ENCODE measurements at regions not wholly inside any gene's neighbourhood (a gene's known extent, or its start where the extent isn't known, plus 50 kb on each side); places are given as distances from the start of the nearest gene placed in this dataset.
"Not testable (repeated sequence)": the region's sequence is repeated elsewhere in the genome, so short reads cannot be mapped to it uniquely, and the experiment has no call there.

DNA sequence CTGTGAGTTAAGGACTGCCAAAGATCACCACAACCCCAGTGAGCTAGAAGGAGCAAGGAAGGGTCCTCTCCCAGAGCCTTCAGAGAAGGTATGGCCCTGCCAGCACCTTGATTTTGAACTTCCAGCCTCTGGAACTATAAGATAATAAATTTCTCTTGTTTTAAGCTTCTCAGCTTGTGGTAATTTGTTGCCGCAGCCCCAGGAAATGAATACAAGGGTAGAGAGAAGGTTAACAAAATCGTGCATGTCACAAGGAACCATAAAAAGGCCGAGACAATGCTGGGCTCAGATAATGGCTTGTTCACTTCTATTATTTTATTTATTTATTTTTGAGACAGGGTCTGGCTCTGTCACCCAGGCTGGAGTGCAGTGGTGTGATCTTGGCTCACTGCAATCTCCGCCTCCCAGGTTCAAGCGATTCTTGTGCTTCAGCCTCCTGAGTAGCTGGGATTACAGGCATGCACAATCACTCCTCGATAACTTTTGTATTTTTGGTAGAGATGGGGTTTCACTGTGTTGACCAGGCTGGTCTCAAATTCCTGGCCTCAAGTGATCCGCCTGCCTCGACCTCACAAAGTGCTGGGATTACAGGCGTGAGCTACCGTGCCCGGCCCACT, 71.5 kb downstream of the WSB1 start:
- not testable (repeated sequence) for H3K27ac ChIP-seq (ENCODE audit: low read depth, low read length); H3K9me3 ChIP-seq (ENCODE audit: low read depth, low read length); H3K27me3 ChIP-seq (ENCODE audit: insufficient read depth, low read length); H3K4me3 ChIP-seq (ENCODE audit: insufficient read depth, low read length); DNase-seq (ENCODE audit: insufficient read length, low spot score, missing footprints); H3K36me3 ChIP-seq (ENCODE audit: insufficient read depth, low read length); H3K79me2 ChIP-seq (ENCODE audit: insufficient read depth, low read length); H2AFZ ChIP-seq (ENCODE audit: low read length); H3K4me2 ChIP-seq (ENCODE audit: insufficient read depth, low read length); H4K20me1 ChIP-seq (ENCODE audit: insufficient read depth, low read length)
- H3K4me1 ChIP-seq (ENCODE audit: insufficient read depth, low read length), result peaks cover 11% of the 10 kb centered on the region

DNA sequence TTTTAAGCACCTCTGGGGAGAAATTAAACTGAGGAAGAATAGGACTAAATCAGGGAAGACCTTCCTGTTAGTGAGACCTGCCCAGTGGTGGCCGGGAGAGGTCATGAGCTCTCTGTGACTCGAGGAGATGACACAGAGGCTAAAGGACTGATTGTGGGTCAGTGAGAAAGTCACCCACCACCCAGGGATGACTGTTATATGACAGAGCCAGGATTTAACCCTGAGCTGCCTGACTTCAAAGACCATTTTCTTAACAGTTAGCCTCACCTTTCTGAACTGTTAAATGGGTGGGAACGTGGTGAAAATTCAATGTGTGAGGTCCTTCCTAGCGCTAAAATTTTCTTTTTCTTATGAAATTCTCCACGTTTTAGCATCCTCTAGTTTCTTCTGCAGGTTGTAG, 72.5 kb downstream of the WSB1 start:
- Histone ChIP-seq H3K4me2 (ENCODE audit: insufficient read depth, low read length) (no peak overlapping the region), H3K79me2 (ENCODE audit: insufficient read depth, low read length) (no peaks in the 10 kb centered on the region), H3K36me3 (ENCODE audit: insufficient read depth, low read length) (no peaks in the 10 kb centered on the region), H3K4me1 (ENCODE audit: insufficient read depth, low read length) (peaks cover 11% of the 10 kb centered on the region), H3K4me3 (ENCODE audit: insufficient read depth, low read length) (no peak overlapping the region), H3K27ac (ENCODE audit: low read depth, low read length) (no peak overlapping the region), H4K20me1 (ENCODE audit: insufficient read depth, low read length) (no peaks in the 10 kb centered on the region), H3K9me3 (ENCODE audit: low read depth, low read length) (no peaks in the 10 kb centered on the region), H3K27me3 (ENCODE audit: insufficient read depth, low read length) (no peaks in the 10 kb centered on the region), H2AFZ (ENCODE audit: low read length) (no peak overlapping the region)
- TF ChIP-seq, protein P1, sequence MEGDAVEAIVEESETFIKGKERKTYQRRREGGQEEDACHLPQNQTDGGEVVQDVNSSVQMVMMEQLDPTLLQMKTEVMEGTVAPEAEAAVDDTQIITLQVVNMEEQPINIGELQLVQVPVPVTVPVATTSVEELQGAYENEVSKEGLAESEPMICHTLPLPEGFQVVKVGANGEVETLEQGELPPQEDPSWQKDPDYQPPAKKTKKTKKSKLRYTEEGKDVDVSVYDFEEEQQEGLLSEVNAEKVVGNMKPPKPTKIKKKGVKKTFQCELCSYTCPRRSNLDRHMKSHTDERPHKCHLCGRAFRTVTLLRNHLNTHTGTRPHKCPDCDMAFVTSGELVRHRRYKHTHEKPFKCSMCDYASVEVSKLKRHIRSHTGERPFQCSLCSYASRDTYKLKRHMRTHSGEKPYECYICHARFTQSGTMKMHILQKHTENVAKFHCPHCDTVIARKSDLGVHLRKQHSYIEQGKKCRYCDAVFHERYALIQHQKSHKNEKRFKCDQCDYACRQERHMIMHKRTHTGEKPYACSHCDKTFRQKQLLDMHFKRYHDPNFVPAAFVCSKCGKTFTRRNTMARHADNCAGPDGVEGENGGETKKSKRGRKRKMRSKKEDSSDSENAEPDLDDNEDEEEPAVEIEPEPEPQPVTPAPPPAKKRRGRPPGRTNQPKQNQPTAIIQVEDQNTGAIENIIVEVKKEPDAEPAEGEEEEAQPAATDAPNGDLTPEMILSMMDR (IDR thresholded peaks at IDR 0.05; ENCODE audit: extremely low read depth, low read depth, low read length), result no peak
- DNase-seq (ENCODE audit: insufficient read length, low spot score, missing footprints), result no peak

DNA sequence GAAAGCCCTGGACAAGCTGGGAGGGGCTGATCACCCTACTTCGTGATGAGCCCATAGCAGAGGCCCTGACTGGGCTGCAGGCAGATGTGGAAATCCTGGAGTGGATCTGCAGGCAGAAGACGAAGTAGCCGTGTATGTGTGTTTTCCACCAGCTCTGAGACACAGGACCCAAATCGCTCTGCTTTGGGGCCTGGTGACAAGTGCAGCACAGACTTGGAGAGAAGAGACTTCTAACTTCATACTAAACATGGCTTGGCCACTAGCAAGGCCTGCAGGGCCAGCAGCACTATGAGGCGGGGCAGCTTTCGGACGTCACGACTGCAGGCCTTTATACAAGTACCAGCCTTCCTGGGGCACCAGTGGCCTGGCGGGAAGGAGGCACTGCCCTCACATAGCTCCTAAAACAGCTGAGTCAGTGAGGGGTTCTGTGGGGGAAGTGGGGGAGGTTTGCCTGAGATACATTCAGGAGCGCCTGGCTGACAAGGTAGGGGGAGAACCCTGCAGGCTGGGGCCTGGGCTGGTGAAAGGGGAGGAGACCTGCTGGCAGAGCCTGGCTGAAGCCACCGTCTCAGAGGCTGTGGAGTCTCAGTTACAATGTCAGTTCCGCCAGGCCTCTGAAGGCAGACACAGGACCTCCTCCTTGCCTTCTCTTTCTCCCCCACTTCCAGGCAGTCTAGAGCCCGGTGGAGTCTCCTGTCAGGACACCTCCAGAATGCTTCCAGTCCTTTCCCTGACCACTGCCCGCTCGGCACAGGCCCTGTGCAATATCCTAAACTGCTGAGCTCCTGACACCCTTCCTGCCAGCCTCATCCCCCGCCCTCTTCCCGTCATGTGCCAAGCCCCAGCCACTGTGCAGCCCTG, 73.4 kb downstream of the WSB1 start:
- no peaks in the 10 kb centered on the region for H3K36me3 ChIP-seq (ENCODE audit: insufficient read depth, low read length)
- H3K27me3 ChIP-seq (ENCODE audit: insufficient read depth, low read length), result no peaks in the 10 kb centered on the region
- no peak for DNase-seq (ENCODE audit: insufficient read length, low spot score, missing footprints)
- H3K9me3 ChIP-seq (ENCODE audit: low read depth, low read length), result no peaks in the 10 kb centered on the region
- H3K27ac ChIP-seq (ENCODE audit: low read depth, low read length), result no peak overlapping the region
- H4K20me1 ChIP-seq (ENCODE audit: insufficient read depth, low read length), result no peaks in the 10 kb centered on the region
- no peak overlapping the region for H3K4me3 ChIP-seq (ENCODE audit: insufficient read depth, low read length)
- no peak overlapping the region for H3K4me2 ChIP-seq (ENCODE audit: insufficient read depth, low read length)
- no peak overlapping the region for H2AFZ ChIP-seq (ENCODE audit: low read length)
- H3K79me2 ChIP-seq (ENCODE audit: insufficient read depth, low read length), result no peaks in the 10 kb centered on the region
- H3K4me1 ChIP-seq (ENCODE audit: insufficient read depth, low read length), result peaks cover 11% of the 10 kb centered on the region
- TF ChIP-seq, protein P1 (IDR thresholded peaks at IDR 0.05; ENCODE audit: extremely low read depth, low read depth, low read length), result no peak

DNA sequence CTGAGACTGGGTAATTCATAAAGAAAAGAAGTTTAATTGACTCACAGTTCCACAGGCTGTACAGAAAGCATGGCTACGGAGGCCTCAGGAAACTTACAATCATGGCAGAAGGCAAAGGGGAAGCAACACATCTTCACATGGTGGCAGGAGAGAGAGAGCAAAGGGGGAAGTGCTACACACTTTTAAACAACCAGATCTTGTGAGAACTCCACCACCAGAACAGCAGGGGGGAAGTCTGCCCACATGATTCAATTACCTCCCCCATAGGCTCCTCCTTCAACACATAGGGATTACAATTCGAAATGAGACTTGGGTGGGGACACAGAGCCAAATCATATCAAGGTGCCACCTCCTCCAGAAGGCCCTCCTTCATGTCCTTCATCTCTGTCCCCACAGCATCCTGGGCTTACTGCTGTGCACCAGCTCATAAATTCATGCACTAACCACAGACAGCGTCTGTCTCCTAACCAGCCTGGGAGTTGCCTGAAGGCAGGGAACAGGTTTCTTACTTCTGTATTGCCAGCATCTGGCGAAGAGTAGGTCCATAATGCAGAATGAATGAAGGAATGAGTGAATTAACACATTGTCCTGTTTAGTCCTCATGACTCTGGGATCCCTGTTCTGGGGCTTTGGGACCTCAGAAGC, 74.4 kb downstream of the WSB1 start:
- TF ChIP-seq, protein P1 (IDR thresholded peaks at IDR 0.05; ENCODE audit: extremely low read depth, low read depth, low read length), result no peak
- Histone ChIP-seq H2AFZ (ENCODE audit: low read length) (no peak overlapping the region), H3K4me2 (ENCODE audit: insufficient read depth, low read length) (no peak overlapping the region), H3K4me1 (ENCODE audit: insufficient read depth, low read length) (peaks cover 11% of the 10 kb centered on the region), H3K79me2 (ENCODE audit: insufficient read depth, low read length) (no peaks in the 10 kb centered on the region), H3K9me3 (ENCODE audit: low read depth, low read length) (no peaks in the 10 kb centered on the region), H4K20me1 (ENCODE audit: insufficient read depth, low read length) (no peaks in the 10 kb centered on the region), H3K36me3 (ENCODE audit: insufficient read depth, low read length) (no peaks in the 10 kb centered on the region), H3K27me3 (ENCODE audit: insufficient read depth, low read length) (no peaks in the 10 kb centered on the region), H3K4me3 (ENCODE audit: insufficient read depth, low read length) (no peak overlapping the region), H3K27ac (ENCODE audit: low read depth, low read length) (no peak overlapping the region)
- DNase-seq (ENCODE audit: insufficient read length, low spot score, missing footprints), result no peak

Data from osteoblast (primary cell).